Endothelial cell of umbilical vein (primary cell): ENCODE measurements at regions not wholly inside any gene's neighbourhood (a gene's known extent, or its start where the extent isn't known, plus 50 kb on each side); places are given as distances from the start of the nearest gene placed in this dataset.

ENCODE experiments used
- CTCF ChIP-seq, 2 donors: IDR thresholded peaks; 1 replicate in 1 of 2; 2 replicates in 1 of 2; pipeline ENCODE4 v1.5.1; 2011; ENCODE audit warnings: low read length in 2 of 2, mild to moderate bottlenecking in 2 of 2, moderate library complexity in 2 of 2, control low read depth in 1 of 2, inconsistent platforms in 1 of 2, low read depth in 1 of 2; ENCODE audit not compliant: insufficient read depth in 1 of 2; ENCODE audit errors: extremely low read depth in 1 of 2
- EZH2 ChIP-seq: IDR thresholded peaks from 2 replicates; pipeline ENCODE4 v1.6.1; 2012; ENCODE audit warnings: borderline replicate concordance, low read depth, mild to moderate bottlenecking, moderate library complexity, low read length, inconsistent platforms; ENCODE audit not compliant: severe bottlenecking
- FOS ChIP-seq: IDR thresholded peaks from 2 replicates; pipeline ENCODE4 v1.6.1; 2011; ENCODE audit warnings: mild to moderate bottlenecking, low read length, moderate library complexity, borderline replicate concordance; ENCODE audit not compliant: insufficient read depth
- GATA2 ChIP-seq: IDR thresholded peaks from 2 replicates; pipeline ENCODE4 v1.7.0; 2011; ENCODE audit warnings: low read depth, mild to moderate bottlenecking, moderate library complexity, mixed read lengths, low read length; ENCODE audit not compliant: insufficient read length, insufficient read depth
- JUN ChIP-seq: IDR thresholded peaks from 2 replicates; pipeline ENCODE4 v1.6.1; 2011; ENCODE audit warnings: borderline replicate concordance, low read depth; ENCODE audit not compliant: insufficient read length, insufficient read depth
- MAX ChIP-seq: IDR thresholded peaks from 2 replicates; pipeline ENCODE4 v1.6.1; 2011; ENCODE audit not compliant: insufficient read depth, insufficient read length
- MYC ChIP-seq: IDR thresholded peaks from one replicate; pipeline ENCODE4 v1.6.1; 2011; ENCODE audit warnings: mild to moderate bottlenecking, low read depth, low read length
- POLR2A ChIP-seq: IDR thresholded peaks from 2 replicates; pipeline ENCODE4 v1.6.1; 2012; ENCODE audit warnings: low read depth, mild to moderate bottlenecking, control low read depth, low read length
- POLR2AphosphoS5 ChIP-seq: IDR thresholded peaks from 2 replicates; pipeline ENCODE4 v1.6.1; 2012; ENCODE audit warnings: low read depth, mild to moderate bottlenecking, control low read depth, low read length, moderate library complexity; ENCODE audit not compliant: insufficient read depth

GRCh38 chr2:19571773-19572172 is 213.3 kb upstream of the OSR1 start:
- TF ChIP-seq POLR2A (no peak), FOS (no peak), CTCF (IDR thresholded peaks at IDR 0.05; ENCODE audit: extremely low read depth in 1 of 2, insufficient read depth in 1 of 2, low read depth in 1 of 2, low read length in 2 of 2) (no peak), MYC (no peak), JUN (no peak), EZH2 (no peak), POLR2AphosphoS5 (no peak), GATA2 (no peak), MAX (no peak)
